Lower leg skin (tissue), 4 donors: ENCODE measurements at regions not wholly inside any gene's neighbourhood (a gene's known extent, or its start where the extent isn't known, plus 50 kb on each side); places are given as distances from the start of the nearest gene placed in this dataset.

Experiments
- DNase-seq, 2 donors: peaks; one replicate each; pipeline ENCODE4 v3.0.0-alpha.2; 2019; ENCODE audit warnings: low spot score in 2 of 2
- H3K4me3 ChIP-seq: fragments of 200-600 bp; sonication (generic); 2 replicates; pipeline ENCODE4 v1.5.1; 2017; ENCODE audit warnings: mild to moderate bottlenecking, low read depth; ENCODE audit not compliant: poor library complexity, severe bottlenecking
- CTCF ChIP-seq, 3 donors: fragments of 450-650 bp; IDR thresholded peaks; one replicate each; pipeline ENCODE4 v1.5.1; 2016; ENCODE audit warnings: antibody characterized with exemption in 3 of 3, mild to moderate bottlenecking in 3 of 3, moderate library complexity in 2 of 3
- POLR2A ChIP-seq, 2 donors: fragments of 450-650 bp; IDR thresholded peaks; one replicate each; pipeline ENCODE4 v1.6.1; 2016 to 2017; ENCODE audit warnings: antibody characterized with exemption in 2 of 2, mild to moderate bottlenecking in 1 of 2, moderate library complexity in 1 of 2
- WGBS, 2 donors: methylation state at CpG; one replicate each; pipeline ENCODE4 v1.1.5; 2018; 5-methylcytosine and 5-hydroxymethylcytosine counted together
- intact Hi-C: fragments of 100-400 bp; cut with DNase I; formaldehyde crosslinking; loops from one replicate; pipeline ENCODE4 v1.15.0; 2023; ENCODE audit warnings: low total_unique reads

- H3K4me3 ChIP-seq = no peak overlapping the region
- TF ChIP-seq CTCF (IDR thresholded peaks at IDR 0.05) = no peak
- no peak for TF ChIP-seq POLR2A (IDR thresholded peaks at IDR 0.05)
- no peak for DNase-seq
- intact Hi-C loops = no loop called here
These were observed 424.8 kb upstream of the OR4E1 start for GRCh38 chr14:22098435-22098834.

GRCh38 chr14:22097586-22098292 is 424.1 kb upstream of the OR4E1 start:
- DNase-seq = no peak
- WGBS, 2 donors = 74 to 78% methylated on average over 4 of the region's 4 CpGs
- TF ChIP-seq POLR2A (IDR thresholded peaks at IDR 0.05) = no peak
- no peak for TF ChIP-seq CTCF (IDR thresholded peaks at IDR 0.05)
- H3K4me3 ChIP-seq = no peak overlapping the region
- intact Hi-C loops = no loop called here

- intact Hi-C loops = no loop called here
- 49 to 50% methylated on average over 5 of the region's 5 CpGs for WGBS, 2 donors
- no peak overlapping the region for H3K4me3 ChIP-seq
These were observed 423.5 kb upstream of the OR4E1 start for GRCh38 chr14:22097072-22097471.

GRCh38 chr14:22096514-22096895 is 422.9 kb upstream of the OR4E1 start:
- 84 to 91% methylated on average over 4 of the region's 4 CpGs for WGBS, 2 donors
- DNase-seq = no peak
- TF ChIP-seq POLR2A (IDR thresholded peaks at IDR 0.05) (no peak), CTCF (IDR thresholded peaks at IDR 0.05) (no peak)
- intact Hi-C loops = no loop called here
- H3K4me3 ChIP-seq = no peak overlapping the region

More at GRCh38 chr14:22097072-22097471, 423.5 kb upstream of the OR4E1 start:
- no peak for TF ChIP-seq POLR2A (IDR thresholded peaks at IDR 0.05)
- TF ChIP-seq CTCF (IDR thresholded peaks at IDR 0.05) = no peak
- no peak for DNase-seq

GRCh38 chr14:22095860-22096513 is 422.4 kb upstream of the OR4E1 start:
- DNase-seq = no peak
- H3K4me3 ChIP-seq = no peak overlapping the region
- intact Hi-C loops = no loop called here
- 71 to 74% methylated on average over 4 of the region's 4 CpGs for WGBS, 2 donors
- no peak for TF ChIP-seq POLR2A (IDR thresholded peaks at IDR 0.05)

- DNase-seq = no peak
- intact Hi-C loops = no loop called here
- 67 to 69% methylated on average over 2 of the region's 2 CpGs for WGBS, 2 donors
- no peak overlapping the region for H3K4me3 ChIP-seq
- TF ChIP-seq CTCF (IDR thresholded peaks at IDR 0.05) = no peak
- no peak for TF ChIP-seq POLR2A (IDR thresholded peaks at IDR 0.05)
These were observed 416.3 kb upstream of the OR4E1 start for GRCh38 chr14:22089940-22090339.
